ENCODE measurements at regions not wholly inside any gene's neighbourhood (a gene's known extent, or its start where the extent isn't known, plus 50 kb on each side); places are given as distances from the start of the nearest gene placed in this dataset.

GRCh38 chr21:19900149-19900548, 1098.1 kb upstream of the NCAM2 start:
- H3K79me2 ChIP-seq (ENCODE audit: low read length), result no peaks in the 10 kb centered on the region
- no peaks in the 10 kb centered on the region for H3K9me3 ChIP-seq (replicated peaks; ENCODE audit: insufficient read depth, low read length)
- H3K36me3 ChIP-seq (replicated peaks; ENCODE audit: insufficient read depth, low read length), result no peaks in the 10 kb centered on the region
- no peaks in the 10 kb centered on the region for H3F3A ChIP-seq (ENCODE audit: insufficient read depth, low read length)
- no peak for TF ChIP-seq EZH2phosphoT487 (IDR thresholded peaks at IDR 0.05; ENCODE audit: low read length)
- TF ChIP-seq CTCF (IDR thresholded peaks at IDR 0.05; ENCODE audit: low read length), result no peak
- no peak for TF ChIP-seq EZH2 (optimal IDR thresholded peaks at IDR 0.05; ENCODE audit: low read depth, low read length)
- no peak overlapping the region for H3K9ac ChIP-seq (ENCODE audit: low read length)
- no peaks in the 10 kb centered on the region for H3K27me3 ChIP-seq (replicated peaks; ENCODE audit: insufficient read depth, low read length)
- no peak overlapping the region for H3K4me3 ChIP-seq (ENCODE audit: low read length)
- no peak overlapping the region for H2AFZ ChIP-seq (ENCODE audit: low read length)
- no peak overlapping the region for H3K27ac ChIP-seq (ENCODE audit: low read length)
- H4K20me1 ChIP-seq (ENCODE audit: insufficient read depth, low read length), result no peaks in the 10 kb centered on the region
- no peaks in the 10 kb centered on the region for H3K4me1 ChIP-seq (ENCODE audit: low read length)
- no peak for DNase-seq
- H3K4me2 ChIP-seq (ENCODE audit: low read depth, low read length), result no peak overlapping the region
- H3K9me2 ChIP-seq (replicated peaks; ENCODE audit: insufficient read depth, low read length), result no peaks in the 10 kb centered on the region

- Histone ChIP-seq H3F3A (ENCODE audit: insufficient read depth, low read length) (no peaks in the 10 kb centered on the region), H3K4me1 (ENCODE audit: low read length) (no peaks in the 10 kb centered on the region), H3K9me3 (replicated peaks; ENCODE audit: insufficient read depth, low read length) (no peaks in the 10 kb centered on the region), H3K9me2 (replicated peaks; ENCODE audit: insufficient read depth, low read length) (no peaks in the 10 kb centered on the region), H3K4me2 (ENCODE audit: low read depth, low read length) (no peak overlapping the region), H4K20me1 (ENCODE audit: insufficient read depth, low read length) (no peaks in the 10 kb centered on the region), H3K27me3 (replicated peaks; ENCODE audit: insufficient read depth, low read length) (no peaks in the 10 kb centered on the region), H3K9ac (ENCODE audit: low read length) (no peak overlapping the region), H3K27ac (ENCODE audit: low read length) (no peak overlapping the region), H3K36me3 (replicated peaks; ENCODE audit: insufficient read depth, low read length) (no peaks in the 10 kb centered on the region), H3K4me3 (ENCODE audit: low read length) (no peak overlapping the region), H3K79me2 (ENCODE audit: low read length) (no peaks in the 10 kb centered on the region), H2AFZ (ENCODE audit: low read length) (no peak overlapping the region)
- no peak for DNase-seq
- TF ChIP-seq EZH2phosphoT487 (IDR thresholded peaks at IDR 0.05; ENCODE audit: low read length), result no peak
- no peak for TF ChIP-seq EZH2 (optimal IDR thresholded peaks at IDR 0.05; ENCODE audit: low read depth, low read length)
- no peak for TF ChIP-seq CTCF (IDR thresholded peaks at IDR 0.05; ENCODE audit: low read length)
Observed at GRCh38 chr21:19908390-19908789, 1089.8 kb upstream of the NCAM2 start.

GRCh38 chr21:19914028-19914427, 1084.2 kb upstream of the NCAM2 start:
- Histone ChIP-seq H4K20me1 (ENCODE audit: insufficient read depth, low read length) (no peaks in the 10 kb centered on the region), H3K36me3 (replicated peaks; ENCODE audit: insufficient read depth, low read length) (no peaks in the 10 kb centered on the region), H3K4me1 (ENCODE audit: low read length) (no peaks in the 10 kb centered on the region), H3K27ac (ENCODE audit: low read length) (no peak overlapping the region), H3K79me2 (ENCODE audit: low read length) (no peaks in the 10 kb centered on the region), H2AFZ (ENCODE audit: low read length) (no peak overlapping the region), H3K9me2 (replicated peaks; ENCODE audit: insufficient read depth, low read length) (no peaks in the 10 kb centered on the region), H3K4me2 (ENCODE audit: low read depth, low read length) (no peak overlapping the region), H3F3A (ENCODE audit: insufficient read depth, low read length) (no peaks in the 10 kb centered on the region), H3K9me3 (replicated peaks; ENCODE audit: insufficient read depth, low read length) (no peaks in the 10 kb centered on the region), H3K9ac (ENCODE audit: low read length) (no peak overlapping the region), H3K27me3 (replicated peaks; ENCODE audit: insufficient read depth, low read length) (no peaks in the 10 kb centered on the region), H3K4me3 (ENCODE audit: low read length) (no peak overlapping the region)
- TF ChIP-seq EZH2 (optimal IDR thresholded peaks at IDR 0.05; ENCODE audit: low read depth, low read length), result no peak
- no peak for TF ChIP-seq CTCF (IDR thresholded peaks at IDR 0.05; ENCODE audit: low read length)
- no peak for TF ChIP-seq EZH2phosphoT487 (IDR thresholded peaks at IDR 0.05; ENCODE audit: low read length)
- DNase-seq, result no peak

Measured in MM.1S (cell line).